CD4-positive, alpha-beta T cell treated with Interleukin-4 for 1 hour (primary cell): ENCODE measurements at regions not wholly inside any gene's neighbourhood (a gene's known extent, or its start where the extent isn't known, plus 50 kb on each side); places are given as distances from the start of the nearest gene placed in this dataset.

Source experiments
- DNase-seq, 2 donors: peaks; one replicate each; pipeline ENCODE4 v3.0.0-alpha.2; 2020 to 2022

- no peak for DNase-seq
These were observed 860.0 kb upstream of the NR2F2 start for GRCh38 chr15:95470529-95470928.

- DNase-seq, result no peak
These were observed 859.4 kb upstream of the NR2F2 start for GRCh38 chr15:95470997-95471689.

- no peak for DNase-seq
These were observed 858.8 kb upstream of the NR2F2 start for GRCh38 chr15:95471690-95472086.

- DNase-seq, result no peak
These were observed 855.4 kb upstream of the NR2F2 start for GRCh38 chr15:95475067-95475466.

GRCh38 chr15:95479308-95479707 lies 851.2 kb upstream of the NR2F2 start:
- no peak for DNase-seq

- no peak for DNase-seq
These were observed 845.1 kb upstream of the NR2F2 start for GRCh38 chr15:95485367-95485766.

GRCh38 chr15:95486224-95486623 lies 844.3 kb upstream of the NR2F2 start:
- no peak for DNase-seq

- DNase-seq, result no peak
These were observed 841.4 kb upstream of the NR2F2 start for GRCh38 chr15:95489103-95489502.

GRCh38 chr15:95492388-95493070 lies 838.0 kb upstream of the NR2F2 start:
- DNase-seq, result no peak

GRCh38 chr15:95494971-95495541 lies 835.4 kb upstream of the NR2F2 start:
- no peak for DNase-seq

- DNase-seq, result no peak
These were observed 832.9 kb upstream of the NR2F2 start for GRCh38 chr15:95497634-95498033.

GRCh38 chr15:95498961-95499360 lies 831.5 kb upstream of the NR2F2 start:
- DNase-seq, result no peak

GRCh38 chr15:95499397-95499796 lies 831.1 kb upstream of the NR2F2 start:
- DNase-seq, result no peak

- DNase-seq, result no peak
These were observed 828.6 kb upstream of the NR2F2 start for GRCh38 chr15:95501865-95502264.

- no peak for DNase-seq
These were observed 827.4 kb upstream of the NR2F2 start for GRCh38 chr15:95503107-95503506.

- no peak for DNase-seq
These were observed 826.8 kb upstream of the NR2F2 start for GRCh38 chr15:95503640-95504225.

GRCh38 chr15:95511671-95512070 lies 818.8 kb upstream of the NR2F2 start:
- no peak for DNase-seq

- DNase-seq, result no peak
These were observed 817.6 kb upstream of the NR2F2 start for GRCh38 chr15:95512906-95513305.

GRCh38 chr15:95519887-95520286 lies 810.6 kb upstream of the NR2F2 start:
- no peak for DNase-seq

- no peak for DNase-seq
These were observed 810.0 kb upstream of the NR2F2 start for GRCh38 chr15:95520511-95520910.

GRCh38 chr15:95520922-95521321 lies 809.6 kb upstream of the NR2F2 start:
- no peak for DNase-seq

- no peak for DNase-seq
These were observed 808.0 kb upstream of the NR2F2 start for GRCh38 chr15:95522533-95522932.

- DNase-seq, result no peak
These were observed 801.6 kb upstream of the NR2F2 start for GRCh38 chr15:95528920-95529319.

- no peak for DNase-seq
These were observed 793.9 kb upstream of the NR2F2 start for GRCh38 chr15:95536638-95537037.
